NCI-H1930 (cell line): ENCODE measurements at regions not wholly inside any gene's neighbourhood (a gene's known extent, or its start where the extent isn't known, plus 50 kb on each side); places are given as distances from the start of the nearest gene placed in this dataset.

Source experiments
- DNase-seq, 2 experiments: peaks; one replicate each; lab custom pipeline; 2025; lab: John Stamatoyannopoulos, UW

GRCh38 chr20:23279836-23280235 is 70.8 kb upstream of the NXT1 start:
- no peak for DNase-seq

DNA sequence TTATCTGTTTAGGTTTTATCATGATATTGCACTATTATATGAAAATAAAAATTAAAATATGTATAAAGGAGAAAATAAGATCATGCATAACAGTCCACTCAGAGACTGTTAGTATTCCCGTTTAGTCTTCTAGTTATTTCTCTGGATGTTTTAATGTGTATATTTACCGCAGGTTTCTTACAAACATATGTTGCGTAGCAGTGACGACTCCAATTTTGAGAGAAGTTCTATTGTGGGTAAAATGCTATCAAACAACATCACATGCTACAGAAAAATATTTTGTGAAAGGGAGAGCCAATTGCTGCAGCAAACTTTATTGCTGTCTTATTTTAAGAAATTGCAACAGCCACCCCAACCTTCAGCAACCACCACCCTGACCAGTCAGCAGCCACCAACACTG is 72.4 kb upstream of the NXT1 start:
- DNase-seq, result no peak

- no peak for DNase-seq
Measured at GRCh38 chr20:23277316-23277715, 73.3 kb upstream of the NXT1 start.

DNA sequence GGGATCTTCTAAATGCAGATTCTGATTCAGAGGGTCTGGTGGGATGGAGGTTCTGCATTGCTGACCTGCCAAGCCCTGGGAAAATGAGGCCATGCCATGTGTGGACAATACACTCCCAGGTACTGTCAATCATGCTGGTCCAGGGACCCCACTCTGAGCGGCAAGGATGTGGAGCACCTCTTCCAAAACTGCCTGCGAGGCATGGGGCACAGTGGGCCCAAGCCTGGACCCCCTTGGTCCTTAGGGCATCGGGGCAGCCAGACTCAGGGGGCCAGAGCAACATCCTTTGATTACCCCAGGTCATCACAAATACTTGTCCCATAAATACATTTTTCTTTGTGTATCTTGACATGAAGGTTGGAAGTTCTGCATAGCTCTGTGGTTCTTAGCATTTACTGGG is 76.8 kb upstream of the NXT1 start:
- no peak for DNase-seq

GRCh38 chr20:23272176-23273029 is 78.2 kb upstream of the NXT1 start:
- no peak for DNase-seq

- DNase-seq, result no peak
Measured at GRCh38 chr20:23270382-23270911, 80.1 kb upstream of the NXT1 start.

DNA sequence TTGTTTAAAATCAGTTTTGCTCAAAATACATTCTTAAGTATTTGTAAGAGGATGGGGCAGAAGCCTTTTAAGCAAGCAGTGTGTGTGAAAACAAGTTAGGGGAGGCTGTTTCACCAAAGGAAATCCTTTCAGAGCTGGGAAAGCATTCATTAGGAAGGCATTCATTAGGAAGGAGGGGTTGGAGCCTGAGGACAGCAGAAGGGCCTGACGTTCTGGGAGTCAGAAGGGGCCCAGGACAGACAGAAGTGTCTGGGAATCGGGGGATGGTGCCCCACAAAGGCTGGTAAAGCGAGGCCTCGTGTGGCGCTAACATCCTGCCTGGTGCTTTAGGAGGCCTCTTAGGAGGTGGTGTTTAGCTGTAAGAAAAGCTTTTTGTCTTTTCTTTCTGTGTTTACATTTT is 80.6 kb upstream of the NXT1 start:
- no peak for DNase-seq

DNA sequence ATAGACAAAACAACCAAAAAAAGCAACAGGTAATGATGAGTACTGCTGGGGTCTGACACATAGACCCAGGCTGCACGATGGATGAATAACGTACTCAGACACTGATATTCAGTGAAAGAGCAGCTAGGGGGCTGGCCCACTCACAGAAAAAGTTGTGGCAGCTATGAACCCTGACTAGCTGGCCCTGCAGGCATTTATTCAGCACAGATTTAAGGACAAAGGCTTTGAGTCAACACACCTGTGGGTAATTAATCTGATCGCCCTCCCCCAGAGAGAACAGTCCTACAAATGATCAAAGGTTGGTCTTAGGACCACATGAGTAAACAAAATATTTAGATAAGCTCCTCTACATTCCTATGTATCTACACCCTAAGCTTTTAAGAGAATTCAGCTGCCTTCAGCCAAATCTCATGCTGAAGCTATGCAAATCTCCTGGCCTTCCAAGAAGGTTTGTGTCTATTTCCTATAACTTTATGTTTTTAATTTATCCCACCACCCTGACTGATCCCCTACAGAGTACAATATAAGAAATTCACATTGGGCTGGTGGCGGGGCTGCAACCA is 81.7 kb upstream of the NXT1 start:
- DNase-seq, result no peak

DNA sequence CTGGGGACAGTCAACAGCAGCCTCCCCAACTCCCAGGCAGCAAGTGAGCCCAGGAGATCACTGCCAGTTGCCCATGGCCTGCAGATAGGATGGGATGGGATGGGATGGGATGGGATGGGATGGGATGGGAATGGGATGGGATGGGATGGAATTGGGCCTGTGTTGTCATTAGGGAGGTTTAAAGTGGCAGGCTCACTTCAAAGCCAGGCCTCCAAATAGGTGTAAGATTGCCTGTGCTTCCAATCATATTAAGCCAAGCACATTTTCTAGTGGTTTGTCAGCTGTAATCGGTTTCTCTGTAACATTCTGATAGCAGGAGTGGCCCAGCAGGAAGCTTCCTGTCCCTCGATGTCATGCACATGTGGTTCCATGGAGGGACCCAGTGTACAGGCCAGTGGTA is 82.7 kb upstream of the NXT1 start:
- DNase-seq, result no peak

- no peak for DNase-seq
Measured at GRCh38 chr20:23266530-23267398, 83.8 kb upstream of the NXT1 start.

DNA sequence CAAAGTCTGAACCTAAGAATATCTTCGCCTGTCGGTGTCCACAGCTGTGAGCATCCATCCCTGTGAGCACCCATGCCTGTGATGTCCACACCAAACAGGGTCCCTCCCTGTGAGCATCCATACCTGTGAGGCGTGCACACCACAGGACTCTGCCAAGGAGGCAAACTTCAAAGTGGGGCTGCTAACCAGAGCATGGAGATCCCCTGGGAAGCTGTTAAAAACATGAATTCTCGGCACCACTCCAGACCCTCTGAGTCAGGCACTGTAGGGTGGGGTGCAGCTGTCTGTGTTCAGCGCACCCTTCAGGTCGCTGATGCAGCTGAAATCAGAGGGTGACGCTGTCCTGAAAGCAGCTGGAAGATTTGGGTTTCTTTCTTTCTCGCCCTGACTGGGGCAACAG is 85.4 kb upstream of the NXT1 start:
- no peak for DNase-seq

DNA sequence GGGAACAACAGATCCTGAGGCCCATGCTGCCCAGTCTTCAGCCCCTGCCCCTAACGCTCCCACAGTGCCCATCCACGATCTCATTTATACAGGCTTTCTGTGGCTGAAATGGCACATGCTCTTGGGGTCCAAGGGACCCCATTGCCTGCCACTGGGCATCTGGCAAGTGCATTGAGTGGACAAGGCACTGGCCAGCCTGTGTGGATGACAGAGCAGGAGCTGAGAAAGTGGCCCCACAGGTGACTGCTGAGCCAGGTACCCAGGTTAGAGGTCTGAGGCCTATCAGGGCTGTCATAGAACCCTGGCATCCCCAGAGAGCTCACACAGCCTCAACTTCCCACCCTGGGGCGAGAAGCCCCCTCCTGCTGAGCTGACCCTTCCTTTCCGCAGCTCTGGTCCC is 86.0 kb upstream of the NXT1 start:
- no peak for DNase-seq

DNA sequence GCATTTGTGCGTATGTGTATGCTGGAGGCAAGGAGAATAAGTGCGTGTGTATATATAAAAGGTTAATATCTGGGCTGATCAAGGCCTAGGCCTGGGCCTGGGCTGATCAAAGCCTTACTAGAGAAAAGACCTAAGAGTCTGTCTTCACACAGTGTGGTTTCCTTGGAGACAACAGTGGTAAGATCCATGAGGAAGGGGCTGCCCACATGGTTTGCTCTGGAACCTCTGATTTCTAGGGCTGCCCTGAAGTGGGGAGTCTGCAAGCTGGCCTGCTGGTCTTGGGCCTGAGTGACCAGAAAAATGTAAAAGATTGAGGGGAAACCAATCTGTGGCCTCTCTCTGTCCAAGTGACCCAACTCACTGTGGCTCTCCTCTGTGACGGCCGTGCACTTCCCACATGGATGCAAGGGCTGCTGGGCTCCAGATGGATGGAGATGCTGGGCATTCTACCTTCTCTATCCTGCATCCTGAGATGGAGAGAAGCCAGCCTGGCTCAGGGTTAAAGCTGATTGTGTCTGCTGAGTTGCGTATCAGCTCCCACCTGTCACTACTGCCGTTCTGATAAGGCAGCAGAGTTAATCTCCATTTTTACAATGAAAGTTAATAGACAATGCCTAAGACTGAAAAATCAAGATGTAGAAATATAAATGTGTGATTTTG is 90.3 kb upstream of the NXT1 start:
- no peak for DNase-seq

- DNase-seq, result no peak
Measured at GRCh38 chr20:23258747-23259121, 91.9 kb upstream of the NXT1 start.

DNA sequence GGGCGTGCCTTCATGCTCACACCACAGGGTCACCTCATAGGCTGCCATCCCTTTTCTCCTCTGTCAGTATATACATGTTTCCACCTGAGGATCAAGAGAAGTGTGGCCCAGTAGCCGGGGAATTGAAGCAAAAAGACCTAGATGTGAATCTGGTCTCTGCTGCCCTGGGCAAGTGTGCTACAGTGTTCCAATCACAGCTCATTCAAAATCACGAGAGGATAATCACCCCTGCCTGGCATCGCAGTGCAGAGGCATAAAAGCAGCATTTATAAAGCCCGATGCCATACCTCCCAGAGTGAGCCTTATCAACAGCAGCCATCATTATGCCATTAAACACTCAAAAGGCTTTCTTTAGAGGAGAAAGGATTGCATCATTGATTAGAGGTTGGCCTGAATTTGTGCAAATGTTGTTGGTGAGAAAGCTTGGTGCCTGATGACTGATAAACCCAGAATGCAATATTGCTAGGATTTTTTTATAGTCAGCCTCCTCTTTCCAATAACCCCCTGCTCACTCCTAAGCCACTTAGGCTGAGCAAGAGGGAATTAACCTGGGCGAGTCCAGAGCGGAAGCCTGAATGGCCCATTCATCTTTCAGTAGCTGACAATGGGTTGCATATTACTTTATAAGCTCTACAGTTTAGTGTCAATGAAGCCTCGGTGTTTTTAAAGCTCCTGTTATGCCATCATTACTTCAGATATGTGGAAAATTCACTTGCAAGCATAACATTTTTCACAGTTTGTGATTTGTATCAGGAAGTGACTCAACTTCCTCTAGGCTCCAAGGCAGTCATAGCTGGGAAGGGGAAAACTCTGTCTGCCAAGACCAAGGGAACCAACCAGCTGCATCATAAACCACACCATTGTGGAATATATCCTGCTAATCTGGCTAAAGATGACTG is 92.5 kb upstream of the NXT1 start:
- peak in 1 of 2 experiments; percentile 23 for DNase-seq

DNA sequence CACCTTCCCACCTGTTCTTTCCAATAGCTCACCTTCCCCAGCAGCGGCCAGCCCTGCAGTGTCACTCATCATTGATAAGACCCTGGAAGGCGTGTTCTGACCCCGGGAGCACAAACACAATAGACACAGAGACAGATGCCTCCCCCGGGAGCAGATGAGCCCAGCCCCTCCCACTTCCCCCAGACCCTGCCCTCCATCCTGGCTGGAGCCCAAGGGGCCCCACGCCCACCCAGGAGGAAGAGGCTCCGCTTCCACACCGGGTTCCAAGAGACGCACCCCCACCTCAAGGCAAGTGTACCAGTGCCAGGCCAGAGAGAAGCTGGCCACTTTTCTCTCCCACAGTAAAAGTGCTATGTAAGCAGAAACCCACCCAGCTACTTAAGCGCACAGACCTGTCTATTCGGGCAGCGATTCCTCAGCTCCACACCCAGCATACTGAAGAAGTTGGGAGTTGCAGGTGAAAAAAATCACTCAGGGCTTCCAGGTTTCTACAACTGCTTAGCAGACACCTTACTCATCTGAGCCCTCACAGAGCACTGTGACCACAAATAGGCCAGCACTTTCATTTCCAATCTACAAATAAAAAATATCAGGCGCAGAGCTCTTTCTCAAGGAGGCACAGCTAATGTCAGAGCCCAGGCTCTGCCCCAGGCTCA is 93.4 kb upstream of the NXT1 start:
- DNase-seq, result no peak

- DNase-seq, result no peak
Measured at GRCh38 chr20:23255716-23256385, 94.7 kb upstream of the NXT1 start.

DNA sequence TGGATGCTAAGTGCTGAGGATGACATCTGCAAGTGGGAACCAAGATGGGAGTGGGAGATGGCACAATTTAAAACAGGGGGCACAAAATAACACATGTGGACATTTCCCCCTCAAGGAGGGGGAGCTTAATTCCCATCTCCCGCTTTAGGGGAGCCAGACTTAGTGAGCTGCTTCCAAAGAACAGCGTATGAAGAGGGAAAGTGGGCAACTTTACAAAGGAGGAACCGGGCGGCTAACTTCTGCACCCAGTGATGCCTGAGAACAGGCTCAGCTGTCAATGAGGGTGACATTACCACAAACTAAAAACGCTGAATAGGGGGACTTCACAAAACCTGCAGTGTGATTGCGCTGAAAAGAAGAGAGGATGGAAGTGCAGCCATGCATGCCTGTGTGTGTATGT is 95.5 kb upstream of the NXT1 start:
- DNase-seq, result no peak

- no peak for DNase-seq
Measured at GRCh38 chr20:23254505-23254904, 96.1 kb upstream of the NXT1 start.

GRCh38 chr20:23254034-23254433 is 96.6 kb upstream of the NXT1 start:
- no peak for DNase-seq
